IPS-NIHi7 (cell line): ENCODE measurements at regions not wholly inside any gene's neighbourhood (a gene's known extent, or its start where the extent isn't known, plus 50 kb on each side); places are given as distances from the start of the nearest gene placed in this dataset.
A peak's percentile ranks its signal among the peaks of the same experiment; 100 is the strongest.

Experiments used
- DNase-seq: peaks from one replicate; pipeline ENCODE4 v3.0.0; 2012; ENCODE audit warnings: mixed read lengths; ENCODE audit errors: extremely low spot score

DNA sequence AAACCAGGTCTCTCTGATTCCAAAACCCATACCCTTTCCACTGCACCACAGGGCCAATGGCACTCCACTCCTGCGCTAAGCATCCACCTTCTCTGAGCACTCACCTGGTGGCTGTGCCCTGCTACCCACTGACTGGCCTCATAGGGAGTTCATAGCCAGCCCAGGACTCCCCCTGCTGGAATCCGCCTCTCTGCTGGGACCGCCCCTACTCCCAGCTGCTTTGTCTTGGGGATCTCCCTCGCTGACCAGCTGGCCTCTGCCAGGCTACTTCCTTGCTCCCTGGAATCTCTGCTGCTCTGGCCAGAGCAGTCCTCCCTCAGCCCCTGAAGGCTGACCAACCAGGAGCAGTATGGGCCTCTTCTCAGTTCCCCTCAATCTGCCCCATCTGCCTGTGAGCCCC is 129.7 kb downstream of the FAXC start:
- DNase-seq: peak; percentile 90

DNA sequence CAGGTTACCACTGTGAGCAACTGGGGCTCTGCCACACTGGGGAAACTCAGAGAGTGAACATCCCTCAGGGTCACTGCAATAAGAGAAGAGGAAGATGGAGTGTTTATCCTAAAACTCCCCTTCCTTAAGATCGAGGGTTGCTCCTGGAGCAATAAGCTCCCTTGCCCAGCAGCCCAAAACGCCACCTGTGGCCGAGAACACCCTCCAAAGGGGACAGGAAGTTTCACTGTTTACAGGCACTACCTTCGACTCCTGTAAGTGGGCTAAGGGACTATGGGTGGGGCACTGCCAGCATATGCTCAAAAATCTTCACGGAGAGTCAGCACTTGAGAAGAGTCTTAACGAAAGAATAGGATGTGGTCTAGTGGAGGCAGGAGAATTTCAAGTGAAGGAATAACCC is 132.5 kb downstream of the FAXC start:
- peak; percentile 35 for DNase-seq

DNA sequence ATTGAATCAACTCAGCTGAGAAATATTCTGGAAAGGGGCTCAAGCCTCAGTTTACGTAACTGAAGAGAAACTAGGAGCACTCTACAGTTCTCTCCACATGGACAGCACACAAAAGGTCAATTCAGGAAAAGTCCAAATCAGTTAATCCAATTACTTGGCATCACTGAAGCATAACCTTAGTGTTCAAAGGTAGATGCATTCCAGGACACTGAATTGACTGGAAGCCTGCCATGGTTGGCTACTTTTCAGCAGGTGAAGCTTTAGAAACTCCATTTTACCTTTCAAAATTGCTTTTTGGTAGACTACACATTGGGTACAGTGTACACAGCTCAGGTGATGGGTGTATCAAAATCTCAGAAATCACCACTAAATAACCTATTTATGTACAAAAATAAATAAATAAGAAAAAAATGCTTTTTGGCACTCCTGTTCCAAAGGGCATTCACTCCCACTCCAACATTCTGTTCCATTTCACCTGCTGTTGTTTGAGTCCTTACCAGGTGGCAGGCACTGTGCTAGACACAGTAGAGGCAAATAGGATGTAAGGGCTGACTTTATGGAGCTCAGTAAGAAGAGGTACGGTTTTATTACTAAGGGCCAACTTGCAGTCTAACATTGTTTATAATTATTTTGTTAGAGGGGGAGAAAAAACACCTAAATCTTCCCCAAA is 153.4 kb downstream of the FAXC start:
- DNase-seq: no peak

DNA sequence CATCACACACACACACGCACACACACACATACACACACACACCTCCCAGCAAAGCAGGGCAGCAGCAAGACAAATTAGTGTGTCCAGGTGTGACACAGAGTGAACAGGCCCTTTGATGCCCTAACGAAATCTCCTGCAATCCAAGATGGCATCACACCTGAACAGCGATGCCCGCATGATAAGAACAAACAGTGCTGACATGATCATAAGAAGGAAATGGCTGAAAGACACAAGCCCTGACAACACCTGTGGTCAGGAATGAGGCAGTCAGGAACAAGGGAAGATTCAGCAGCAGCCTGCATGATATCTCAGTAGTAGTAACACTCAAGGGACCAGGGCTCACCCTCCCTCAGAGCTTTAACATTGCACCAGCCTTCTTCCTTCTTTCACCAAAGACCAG is 156.9 kb downstream of the FAXC start:
- DNase-seq: no peak

DNA sequence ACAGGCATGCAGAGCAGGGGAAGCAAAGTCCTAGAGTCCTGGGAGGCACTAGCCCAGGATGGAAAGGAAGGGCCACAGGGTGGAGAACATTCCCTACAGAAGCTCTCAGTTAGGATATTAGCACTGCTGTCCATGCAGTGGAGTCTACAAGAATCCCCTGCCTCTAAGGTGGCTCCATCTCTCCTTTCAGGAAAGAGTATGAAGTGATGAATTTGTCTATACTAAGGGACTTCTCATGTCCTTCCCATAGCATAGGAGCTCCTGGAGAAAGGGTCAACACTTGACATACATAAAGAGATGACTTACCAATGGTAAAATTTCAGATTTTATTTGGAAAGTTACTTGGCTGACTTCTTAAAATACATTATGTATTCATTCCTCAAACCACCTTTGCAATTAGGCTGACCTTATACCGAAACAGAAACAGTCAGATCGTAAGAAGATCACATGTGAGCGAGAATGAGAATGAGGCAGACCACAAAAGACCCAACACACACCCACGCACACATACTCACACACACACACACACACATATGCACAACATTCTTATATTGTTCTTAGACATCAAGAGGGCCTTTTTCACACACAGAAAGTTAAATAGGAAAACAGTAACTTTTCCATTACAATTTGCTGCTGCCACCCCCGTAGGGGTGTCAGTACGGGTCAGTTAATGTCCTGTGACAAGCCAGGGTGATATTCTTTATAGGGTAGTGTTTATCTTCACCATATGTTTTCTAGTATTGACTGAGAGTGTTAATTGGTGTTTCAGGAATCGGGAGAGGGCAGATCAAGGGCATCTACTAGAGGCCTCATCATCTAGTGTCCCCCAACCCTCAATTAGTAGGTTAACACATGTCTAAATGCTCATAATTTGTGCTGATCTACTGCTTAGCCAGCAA is 159.4 kb downstream of the FAXC start:
- DNase-seq: no peak

DNA sequence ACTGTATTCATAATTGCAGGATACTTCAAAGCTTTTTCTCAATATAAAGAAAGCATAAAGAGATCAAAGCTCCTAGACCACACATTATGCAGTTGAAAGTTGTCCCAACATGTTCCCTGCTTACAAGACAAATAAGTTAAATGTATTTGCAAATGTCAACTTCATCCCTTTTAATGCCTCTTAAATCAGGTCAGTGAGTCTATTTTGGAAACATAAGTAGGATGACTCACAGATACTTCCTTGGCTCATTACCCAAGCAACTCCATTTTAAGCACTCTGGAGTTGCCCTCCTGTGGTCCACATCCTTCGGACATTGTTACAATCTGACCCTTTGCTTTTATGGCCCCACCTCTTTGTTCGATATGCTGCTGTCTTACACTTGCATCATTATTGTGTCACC is 162.0 kb downstream of the FAXC start:
- DNase-seq: no peak

DNA sequence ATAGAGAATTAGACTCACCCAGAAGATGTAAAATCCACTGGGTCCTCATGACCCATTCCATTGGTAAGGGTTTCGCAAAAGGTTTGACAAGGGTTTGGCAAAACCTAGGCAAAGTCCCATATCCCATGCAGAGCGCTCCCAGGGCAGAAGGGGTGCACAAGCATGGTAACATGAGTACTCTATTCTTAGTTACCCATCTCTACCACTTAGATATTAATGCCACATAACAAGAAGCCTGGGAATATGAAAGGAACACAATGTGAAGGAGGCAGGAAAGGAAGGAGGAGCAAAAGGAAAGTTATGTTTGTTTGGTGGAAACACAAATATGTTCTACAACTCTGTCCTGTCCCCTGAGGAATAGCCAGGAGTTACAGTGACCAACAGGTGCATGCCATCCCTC is 163.1 kb downstream of the FAXC start:
- DNase-seq: no peak

DNA sequence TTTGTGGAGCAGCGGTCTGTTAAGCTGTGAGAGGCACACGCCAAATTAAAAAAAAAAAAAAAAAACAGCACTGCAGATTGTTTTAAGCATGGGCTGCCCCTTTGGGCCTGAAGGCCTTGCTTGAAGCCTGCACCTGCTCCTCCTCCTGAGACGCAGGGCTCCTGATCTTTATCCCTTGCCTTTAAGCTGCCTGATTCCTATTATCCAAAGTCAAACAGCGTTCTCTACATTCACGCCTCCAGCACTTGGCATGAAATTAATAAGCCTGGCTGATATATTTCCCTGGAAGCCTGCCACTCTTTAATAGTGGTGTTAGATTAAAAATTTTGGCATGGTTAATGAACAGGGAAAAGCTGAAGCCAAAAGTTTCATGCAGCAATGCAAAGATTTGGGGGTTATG is 163.9 kb downstream of the FAXC start:
- no peak for DNase-seq

DNA sequence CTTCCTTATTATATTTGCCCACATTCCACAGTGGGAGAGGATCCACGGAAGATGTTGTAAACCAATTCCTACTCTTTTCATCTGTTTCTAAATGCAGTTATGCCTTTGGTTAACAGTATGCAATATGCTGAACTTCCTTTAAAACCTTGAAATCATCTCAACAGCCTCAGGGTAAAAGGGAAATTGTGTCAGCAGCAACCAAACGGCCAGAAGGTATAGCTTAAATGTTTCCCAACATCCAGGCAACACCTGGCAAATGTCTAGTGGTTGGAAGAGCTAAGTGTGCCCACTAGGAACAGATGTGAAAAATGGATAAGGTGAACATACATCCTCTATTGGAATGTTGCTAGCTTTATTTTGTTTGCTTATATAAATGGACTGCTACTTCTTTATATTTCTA is 164.8 kb downstream of the FAXC start:
- no peak for DNase-seq

DNA sequence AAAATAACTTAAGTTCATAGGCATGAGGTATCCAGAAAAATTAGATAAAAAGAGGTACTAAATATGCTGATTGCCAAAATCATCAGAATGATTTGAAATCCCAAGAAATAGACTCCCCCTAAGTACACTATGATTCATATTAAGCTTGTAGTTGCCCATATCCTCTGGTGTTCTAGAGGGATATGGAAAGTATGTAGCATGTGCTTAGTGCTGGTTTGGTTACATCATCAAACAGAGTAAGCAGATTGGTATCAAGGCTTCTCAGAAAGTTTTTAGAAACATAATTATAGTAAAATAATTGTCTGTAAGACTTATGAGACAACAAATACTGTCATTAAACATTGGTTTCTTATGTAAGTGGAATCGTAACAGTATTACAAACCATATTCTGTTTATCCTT is 166.4 kb downstream of the FAXC start:
- DNase-seq: no peak

DNA sequence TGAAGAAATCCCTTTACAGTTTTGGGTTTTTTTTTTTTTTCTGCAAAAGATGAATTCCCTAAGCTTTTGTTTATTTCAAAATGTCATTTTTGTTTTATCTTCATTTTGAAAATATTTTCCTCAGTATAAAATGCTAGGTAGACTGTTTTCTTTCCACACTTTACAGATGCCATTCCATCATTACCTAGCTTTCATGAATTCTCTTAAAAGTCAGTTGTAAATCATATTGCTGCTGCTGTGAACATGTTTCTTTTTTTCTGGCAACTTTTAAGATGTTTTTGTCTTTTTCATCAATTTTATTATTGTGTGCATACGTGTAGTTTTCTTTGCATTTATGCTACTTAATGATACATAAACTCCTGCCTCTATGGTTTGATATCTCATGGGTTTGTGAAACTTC is 168.3 kb downstream of the FAXC start:
- DNase-seq: no peak

DNA sequence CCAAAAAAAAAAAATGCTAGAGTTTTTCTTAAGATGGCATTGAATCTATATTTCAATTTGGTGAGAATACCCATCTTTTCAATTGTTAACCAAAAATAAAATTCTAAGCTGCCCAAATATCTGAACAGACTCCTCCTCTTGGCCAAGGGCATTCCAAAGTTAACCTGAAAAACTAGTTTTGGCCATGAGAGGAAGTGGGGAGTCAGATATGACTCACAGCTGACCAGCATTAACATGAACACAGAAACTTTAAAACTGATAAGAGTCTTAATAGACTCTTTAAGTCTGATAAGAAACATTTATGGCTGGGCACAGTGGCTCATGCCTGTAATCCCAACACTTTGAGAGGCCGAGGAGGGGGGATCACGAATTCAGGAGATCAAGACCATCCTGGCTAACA is 171.3 kb downstream of the FAXC start:
- DNase-seq: no peak

DNA sequence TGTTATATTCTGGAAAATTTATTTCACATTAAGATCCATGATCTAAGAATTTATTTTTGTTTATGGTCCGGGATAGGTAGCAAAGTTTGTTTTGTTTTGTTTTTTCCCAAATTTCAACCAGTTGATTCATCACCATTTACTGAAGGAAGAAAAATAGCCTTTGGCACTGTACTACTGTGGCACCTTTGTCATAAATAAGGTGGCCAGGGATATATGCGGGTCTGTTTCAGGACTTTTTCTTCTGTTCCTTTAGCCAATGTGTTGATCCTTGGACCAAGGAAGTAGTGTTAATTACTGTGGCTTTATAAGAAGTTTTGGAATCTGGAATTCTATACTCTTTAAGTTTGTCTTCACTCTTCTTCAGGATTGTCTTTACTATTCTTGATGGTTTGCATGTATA is 171.7 kb downstream of the FAXC start:
- DNase-seq: no peak

DNA sequence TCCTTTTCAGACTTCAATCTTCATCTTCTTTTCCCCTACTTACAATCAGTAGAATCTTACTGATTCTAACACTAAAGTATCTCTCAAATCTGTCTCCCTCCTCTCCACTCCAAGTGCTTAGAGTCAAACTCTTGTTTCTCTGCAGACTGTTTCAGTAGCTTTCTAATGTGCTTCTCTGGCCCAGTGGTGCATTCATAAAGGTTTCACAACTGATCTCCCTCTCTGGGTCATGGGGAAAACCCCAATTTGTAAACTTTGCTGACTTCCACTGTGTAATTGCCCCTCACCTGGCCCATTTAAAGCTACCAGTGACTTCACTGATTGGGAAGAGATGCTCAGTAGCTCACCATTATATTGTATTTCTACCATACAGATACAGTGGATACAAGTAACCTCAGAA is 183.6 kb downstream of the FAXC start:
- no peak for DNase-seq

DNA sequence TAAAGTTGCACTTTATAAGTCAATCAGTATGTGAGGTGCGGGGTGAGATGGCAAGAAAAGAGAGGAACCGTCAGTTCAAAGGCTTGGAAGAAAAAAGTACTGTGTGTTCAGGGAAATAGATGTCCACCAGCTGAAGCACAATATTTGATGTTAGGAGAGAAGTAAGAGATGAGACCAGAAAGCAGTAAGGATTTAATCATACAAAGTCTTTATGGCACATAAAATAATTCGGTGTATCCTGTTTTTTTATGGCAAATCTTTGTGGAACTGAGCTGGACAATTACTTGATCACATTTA is 197.2 kb downstream of the FAXC start:
- no peak for DNase-seq

DNA sequence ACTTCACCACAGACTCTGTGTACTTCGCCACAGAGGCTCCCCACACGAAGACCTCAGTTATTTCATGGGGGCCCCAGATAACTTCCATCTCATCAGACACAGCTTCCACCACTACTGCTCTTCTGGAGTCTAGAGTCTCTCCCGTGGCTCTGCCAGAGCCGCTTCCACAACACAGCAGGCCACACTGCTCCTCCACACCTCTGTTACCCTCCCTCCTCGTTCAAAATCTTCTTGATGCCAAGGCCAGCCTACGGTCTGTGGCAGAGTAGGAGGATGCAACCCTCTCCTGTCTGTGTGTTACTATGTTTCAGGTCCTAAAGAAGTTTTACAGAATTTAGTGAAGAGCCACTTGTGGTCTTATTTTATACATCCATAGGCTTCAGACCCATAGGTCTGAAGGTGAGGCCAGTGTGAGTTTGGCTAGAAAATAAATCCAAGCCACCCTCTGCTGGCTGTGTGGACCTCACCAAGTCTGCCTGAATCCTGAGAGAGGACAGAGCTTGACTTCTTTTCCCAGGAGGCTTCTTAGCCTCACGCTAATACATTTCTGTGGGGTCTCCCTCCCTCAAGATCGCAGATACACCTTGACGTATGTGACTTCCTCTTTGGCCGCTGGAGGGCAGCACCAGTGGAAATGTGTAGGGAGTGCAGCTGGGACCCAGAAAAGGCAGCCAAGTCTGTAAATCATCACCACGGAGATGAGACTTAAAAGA is 197.7 kb downstream of the FAXC start:
- DNase-seq: peak; percentile 72

DNA sequence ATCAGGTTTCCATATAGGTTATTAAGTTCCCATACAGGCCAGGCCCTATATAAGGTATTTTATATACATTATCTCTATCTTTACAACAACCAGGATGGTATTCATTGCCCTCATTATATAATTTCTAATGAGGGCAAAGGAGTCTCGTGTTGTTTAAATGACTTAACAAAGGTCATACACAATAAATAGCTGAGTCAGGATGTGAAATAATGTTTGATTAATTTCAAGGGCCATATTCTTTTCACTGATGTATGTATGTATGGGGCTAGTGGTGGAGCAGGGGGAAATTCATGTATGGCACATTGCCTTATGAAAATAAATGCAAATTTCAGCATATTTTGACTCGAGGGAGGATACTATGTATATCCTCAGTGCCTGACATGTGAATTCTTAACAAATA is 200.7 kb downstream of the FAXC start:
- no peak for DNase-seq

DNA sequence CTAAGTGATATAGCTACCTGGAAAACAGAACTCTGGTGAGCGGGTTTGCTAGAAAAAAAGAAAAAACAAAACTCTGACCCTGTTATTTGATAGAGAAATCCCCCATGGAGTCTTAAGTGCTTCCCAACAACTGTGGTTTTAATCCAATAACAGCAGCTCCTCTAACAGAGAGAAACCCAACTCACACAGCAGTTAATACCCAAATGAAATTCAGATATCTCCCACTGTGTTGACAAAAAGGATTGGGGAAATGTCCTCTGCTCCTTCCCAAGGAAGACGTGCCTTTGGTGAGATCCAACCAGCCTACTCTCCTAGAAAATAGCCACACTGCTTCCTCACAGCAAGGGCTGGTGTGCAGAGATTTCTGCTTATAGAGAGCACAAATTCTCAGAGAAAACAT is 200.4 kb upstream of the FBXL4 start:
- no peak for DNase-seq

DNA sequence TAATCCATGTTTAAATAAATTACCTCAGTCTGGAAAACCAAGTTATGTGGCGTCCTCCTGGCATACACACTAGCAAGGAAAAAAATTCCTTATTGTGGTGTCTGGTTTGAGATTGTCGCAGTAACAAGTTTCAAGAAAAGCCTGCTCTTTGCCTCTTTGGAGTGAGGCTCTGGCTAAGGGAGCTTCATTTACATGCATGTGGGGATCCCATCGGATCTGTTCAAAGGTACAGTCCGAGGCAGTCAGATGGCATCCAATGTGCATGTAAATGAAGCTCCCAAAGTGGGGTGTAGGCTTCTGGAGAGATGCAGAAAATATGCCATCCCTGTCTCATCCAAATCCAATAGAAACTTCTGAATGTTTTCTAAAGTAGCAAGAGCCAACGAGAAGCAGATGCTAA is 199.5 kb upstream of the FBXL4 start:
- DNase-seq: no peak

DNA sequence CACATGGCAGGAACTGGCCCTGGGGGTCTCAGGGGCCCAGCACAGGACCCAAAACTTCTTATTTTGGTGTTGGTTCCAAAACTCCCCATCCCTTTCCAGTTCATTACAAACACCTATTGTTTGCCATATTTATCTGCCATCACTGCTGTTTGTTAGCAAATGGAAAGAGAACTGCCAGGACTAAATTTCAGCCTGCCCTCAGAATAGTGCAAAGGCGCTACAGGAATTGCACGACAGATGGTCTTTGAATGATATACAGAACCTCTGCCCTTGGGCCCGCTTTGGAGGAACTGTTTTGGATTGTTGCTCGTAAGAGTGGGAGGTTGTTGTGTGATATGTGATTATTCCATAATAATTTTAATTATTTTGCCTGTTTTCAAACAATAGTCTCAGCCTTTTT is 199.0 kb upstream of the FBXL4 start:
- no peak for DNase-seq

DNA sequence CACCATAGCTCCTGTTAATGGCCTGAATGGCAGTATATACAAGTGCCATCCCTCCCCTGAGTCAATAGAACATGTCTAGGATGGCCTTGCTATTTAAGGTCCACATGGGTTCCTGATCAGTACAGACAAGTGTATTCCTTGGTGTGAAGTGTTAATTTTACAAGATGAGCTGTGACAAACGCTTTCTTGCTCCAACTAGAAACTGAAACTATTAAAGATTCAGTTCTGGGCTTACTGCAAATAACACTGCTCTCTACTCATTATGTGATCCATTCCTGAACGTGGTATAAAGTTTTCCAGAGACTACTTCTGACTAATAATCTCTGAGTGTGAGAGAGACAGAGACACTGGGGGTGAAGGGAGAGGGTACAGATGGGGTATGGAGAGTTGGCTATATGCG is 198.0 kb upstream of the FBXL4 start:
- no peak for DNase-seq

DNA sequence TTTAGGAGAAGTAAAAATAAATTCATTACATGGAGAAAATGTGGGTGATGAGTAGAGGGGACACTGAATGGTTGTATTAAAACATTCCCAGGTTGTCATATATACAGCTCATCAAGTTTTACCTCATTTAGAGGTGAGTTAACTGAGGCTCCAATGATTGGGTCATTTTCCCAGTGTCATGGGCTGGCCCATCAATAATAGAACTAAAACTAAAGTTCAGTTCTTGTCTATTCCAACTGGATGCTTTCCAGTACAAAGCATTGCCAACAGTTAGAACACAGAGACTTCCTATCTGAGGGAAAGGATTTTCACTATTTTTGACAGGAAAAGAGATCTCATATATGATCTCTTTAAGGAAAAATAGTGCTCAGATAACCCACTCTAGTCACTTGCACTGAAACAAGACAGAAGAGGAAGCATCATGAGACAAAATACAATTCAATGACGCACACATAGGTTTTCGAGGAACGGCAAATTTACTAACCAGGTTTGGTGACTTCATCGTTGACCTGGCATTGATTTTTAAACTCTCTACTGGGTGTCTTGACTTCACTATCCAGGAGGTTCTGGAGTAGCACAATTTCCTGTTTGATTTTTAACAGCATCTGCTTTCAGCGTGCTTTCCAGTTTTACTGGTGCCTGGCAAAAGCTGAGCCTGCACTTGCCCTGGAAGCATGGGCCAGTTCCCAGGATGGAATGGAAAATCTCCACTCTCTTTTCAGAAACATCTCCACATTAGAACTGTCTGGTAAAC is 195.5 kb upstream of the FBXL4 start:
- DNase-seq: no peak
